GM12873 (cell line): ENCODE measurements at regions not wholly inside any gene's neighbourhood (a gene's known extent, or its start where the extent isn't known, plus 50 kb on each side); places are given as distances from the start of the nearest gene placed in this dataset.

Experiments
- CTCF ChIP-seq: IDR thresholded peaks from 2 replicates; pipeline ENCODE4 v1.5.1; 2012; ENCODE audit warnings: low read depth, mild to moderate bottlenecking, moderate library complexity, low read length, control low read depth; ENCODE audit not compliant: insufficient read depth; ENCODE audit errors: missing control alignments

- no peak for TF ChIP-seq CTCF
These were observed 412.2 kb upstream of the TSHZ3 start for GRCh38 chr19:31761281-31761913.

GRCh38 chr19:31770223-31770622 is 421.0 kb upstream of the TSHZ3 start:
- no peak for TF ChIP-seq CTCF

GRCh38 chr19:31772915-31773314 is 423.7 kb upstream of the TSHZ3 start:
- no peak for TF ChIP-seq CTCF

GRCh38 chr19:31781542-31781941 is 432.3 kb upstream of the TSHZ3 start:
- no peak for TF ChIP-seq CTCF

- no peak for TF ChIP-seq CTCF
These were observed 434.4 kb upstream of the TSHZ3 start for GRCh38 chr19:31783592-31783991.

- TF ChIP-seq CTCF: no peak
These were observed 435.4 kb upstream of the TSHZ3 start for GRCh38 chr19:31784671-31785101.

- no peak for TF ChIP-seq CTCF
These were observed 452.4 kb upstream of the TSHZ3 start for GRCh38 chr19:31801611-31802010.
